B cell (primary cell): ENCODE measurements at regions not wholly inside any gene's neighbourhood (a gene's known extent, or its start where the extent isn't known, plus 50 kb on each side); places are given as distances from the start of the nearest gene placed in this dataset.

ENCODE experiments used
- EZH2 ChIP-seq: IDR thresholded peaks from 2 replicates; pipeline ENCODE4 v1.6.1; 2012; ENCODE audit warnings: borderline replicate concordance, low read depth, mild to moderate bottlenecking, moderate library complexity, low read length; ENCODE audit not compliant: insufficient read depth, poor library complexity, severe bottlenecking
- TF ChIP-seq, protein P1 (sequence below): fragments of 200-600 bp; IDR thresholded peaks from one replicate; pipeline ENCODE4 v1.8.0; 2022; ENCODE audit warnings: antibody characterized with exemption, mild to moderate bottlenecking

DNA sequence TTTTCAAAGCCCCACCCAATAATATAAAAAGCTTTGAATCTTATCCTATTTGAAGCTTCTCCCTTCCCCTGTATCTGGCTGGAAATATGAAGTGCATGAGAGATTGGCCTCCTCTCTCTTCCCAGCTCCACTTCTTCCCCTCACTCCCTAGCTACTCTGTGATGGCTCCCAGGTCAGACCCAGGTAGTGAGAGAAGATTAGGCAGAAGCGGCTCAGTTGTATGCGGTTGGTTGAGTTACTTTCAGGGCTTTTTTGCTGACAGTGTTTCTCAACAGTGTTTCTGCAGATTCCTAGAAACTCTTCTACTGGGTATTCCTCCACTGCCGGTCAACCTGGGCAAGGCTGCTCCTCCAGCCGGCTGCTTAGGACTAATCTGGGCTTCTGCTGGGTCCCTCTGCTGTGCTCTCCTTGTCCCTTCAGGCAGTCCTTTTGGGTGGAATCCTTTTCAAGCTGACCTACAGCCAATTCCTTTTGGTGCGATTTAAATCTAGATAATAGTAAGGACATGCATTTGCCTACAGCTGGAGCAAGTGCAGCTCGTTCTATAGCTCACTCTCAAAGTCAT is 87.4 kb upstream of the SLC7A11 start:
- no peak for TF ChIP-seq EZH2
- TF ChIP-seq, protein P1, sequence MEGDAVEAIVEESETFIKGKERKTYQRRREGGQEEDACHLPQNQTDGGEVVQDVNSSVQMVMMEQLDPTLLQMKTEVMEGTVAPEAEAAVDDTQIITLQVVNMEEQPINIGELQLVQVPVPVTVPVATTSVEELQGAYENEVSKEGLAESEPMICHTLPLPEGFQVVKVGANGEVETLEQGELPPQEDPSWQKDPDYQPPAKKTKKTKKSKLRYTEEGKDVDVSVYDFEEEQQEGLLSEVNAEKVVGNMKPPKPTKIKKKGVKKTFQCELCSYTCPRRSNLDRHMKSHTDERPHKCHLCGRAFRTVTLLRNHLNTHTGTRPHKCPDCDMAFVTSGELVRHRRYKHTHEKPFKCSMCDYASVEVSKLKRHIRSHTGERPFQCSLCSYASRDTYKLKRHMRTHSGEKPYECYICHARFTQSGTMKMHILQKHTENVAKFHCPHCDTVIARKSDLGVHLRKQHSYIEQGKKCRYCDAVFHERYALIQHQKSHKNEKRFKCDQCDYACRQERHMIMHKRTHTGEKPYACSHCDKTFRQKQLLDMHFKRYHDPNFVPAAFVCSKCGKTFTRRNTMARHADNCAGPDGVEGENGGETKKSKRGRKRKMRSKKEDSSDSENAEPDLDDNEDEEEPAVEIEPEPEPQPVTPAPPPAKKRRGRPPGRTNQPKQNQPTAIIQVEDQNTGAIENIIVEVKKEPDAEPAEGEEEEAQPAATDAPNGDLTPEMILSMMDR = no peak
